Muscle of leg (tissue), 3 donors: ENCODE measurements at regions not wholly inside any gene's neighbourhood (a gene's known extent, or its start where the extent isn't known, plus 50 kb on each side); places are given as distances from the start of the nearest gene placed in this dataset.

Experiments used
- DNase-seq: peaks from one replicate; pipeline ENCODE4 v3.0.0; 2013
- H3K27ac ChIP-seq: one replicate; pipeline ENCODE4 v1.5.1; 2013; ENCODE audit warnings: mild to moderate bottlenecking, low read length, control low read depth
- H3K27me3 ChIP-seq: one replicate; pipeline ENCODE4 v1.6.1; 2013; ENCODE audit warnings: low read length; ENCODE audit not compliant: control insufficient read depth, insufficient read depth
- H3K36me3 ChIP-seq: one replicate; pipeline ENCODE4 v1.6.1; 2013; ENCODE audit warnings: low read length; ENCODE audit not compliant: control insufficient read depth, insufficient read depth
- H3K4me1 ChIP-seq: one replicate; pipeline ENCODE4 v1.6.1; 2013; ENCODE audit warnings: low read length; ENCODE audit not compliant: control insufficient read depth, insufficient read depth
- H3K4me3 ChIP-seq: one replicate; pipeline ENCODE4 v1.5.1; 2013; ENCODE audit warnings: low read length, control low read depth
- H3K9me3 ChIP-seq: replicated peaks from 2 replicates; pipeline ENCODE4 v1.6.1; 2013; ENCODE audit warnings: low read depth, low read length; ENCODE audit not compliant: control insufficient read depth
- WGBS: methylation state at CpG from one replicate; pipeline ENCODE4 v1.1.5; 2013; ENCODE audit warnings: missing lambda C conversion rate; ENCODE audit not compliant: insufficient coverage; 5-methylcytosine and 5-hydroxymethylcytosine counted together

DNA sequence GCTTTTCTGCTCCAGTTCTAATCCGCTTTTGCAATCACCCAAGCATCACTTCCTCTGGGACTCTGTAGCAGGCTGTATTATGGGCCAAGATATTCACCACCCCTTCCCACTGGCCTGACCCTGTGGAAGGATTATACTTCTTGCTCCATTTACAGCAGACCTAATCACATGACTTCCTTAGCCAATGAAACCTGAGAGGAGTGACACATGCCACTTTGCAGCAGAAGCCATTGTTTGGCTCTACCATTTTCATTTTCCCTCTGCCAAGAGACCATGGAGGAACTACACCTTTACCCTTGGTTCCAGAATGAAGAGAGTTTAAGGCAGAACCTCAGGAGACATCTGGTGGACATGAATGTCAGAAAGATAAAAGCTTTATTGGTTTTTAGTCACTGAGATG is 134.9 kb upstream of the HSD17B12 start:
- peaks cover 2% of the 10 kb centered on the region for H3K9me3 ChIP-seq
- H3K27ac ChIP-seq: no peak overlapping the region
- WGBS: 75% methylated on average over 1 of the region's 1 CpG
- H3K4me3 ChIP-seq: no peak overlapping the region
- no peaks in the 10 kb centered on the region for H3K36me3 ChIP-seq
- peaks cover 5% of the 10 kb centered on the region for H3K4me1 ChIP-seq
- peaks cover 36% of the 10 kb centered on the region for H3K27me3 ChIP-seq
- no peak for DNase-seq

DNA sequence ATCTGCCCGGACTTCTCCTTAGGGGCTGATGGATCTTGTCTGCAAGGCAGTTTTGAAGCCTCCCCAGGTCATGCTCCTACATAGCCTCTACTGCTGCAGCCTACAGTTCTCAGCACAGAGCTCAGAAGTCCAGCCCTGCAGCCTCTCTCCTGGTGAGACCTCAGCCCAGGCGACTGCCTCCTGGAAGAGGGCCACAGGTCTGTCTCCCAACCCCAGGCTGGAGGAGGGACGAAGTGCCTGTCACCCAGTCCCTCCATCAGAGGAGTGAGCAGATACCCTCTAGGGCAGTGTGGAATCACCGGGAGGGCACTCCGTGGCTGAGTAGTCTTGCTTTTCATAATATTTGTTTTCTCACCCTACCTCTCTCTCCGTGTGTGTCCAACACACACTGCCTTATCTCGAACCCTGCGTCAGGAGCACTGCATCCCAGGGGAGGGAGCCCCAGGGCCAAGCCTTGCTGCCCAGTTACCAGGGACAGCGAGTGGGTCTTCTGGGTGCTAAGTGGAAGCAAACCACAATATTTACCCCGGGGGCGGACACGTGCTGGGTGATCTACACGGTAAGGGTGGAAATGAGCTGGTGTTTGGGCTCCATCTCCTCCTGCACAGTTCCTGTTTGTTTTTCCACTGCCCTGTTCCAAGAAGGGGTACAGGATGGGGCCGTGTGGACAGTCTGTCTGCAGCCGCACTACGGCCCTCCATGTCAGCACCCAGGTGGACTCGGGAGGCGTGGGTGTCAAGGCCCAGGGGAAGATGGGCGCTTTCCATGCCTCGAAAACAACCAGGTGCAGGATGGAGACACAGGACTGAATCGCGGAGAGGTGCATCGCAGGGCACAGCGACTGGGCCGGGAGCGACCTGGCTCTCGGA is 133.7 kb upstream of the HSD17B12 start:
- Histone ChIP-seq H3K4me1 (peaks cover 5% of the 10 kb centered on the region), H3K27ac (no peak overlapping the region), H3K4me3 (no peak overlapping the region), H3K27me3 (peaks cover 36% of the 10 kb centered on the region), H3K36me3 (no peaks in the 10 kb centered on the region), H3K9me3 (peaks cover 2% of the 10 kb centered on the region)
- no peak for DNase-seq
- 41% methylated on average over 24 of the region's 27 CpGs for WGBS

DNA sequence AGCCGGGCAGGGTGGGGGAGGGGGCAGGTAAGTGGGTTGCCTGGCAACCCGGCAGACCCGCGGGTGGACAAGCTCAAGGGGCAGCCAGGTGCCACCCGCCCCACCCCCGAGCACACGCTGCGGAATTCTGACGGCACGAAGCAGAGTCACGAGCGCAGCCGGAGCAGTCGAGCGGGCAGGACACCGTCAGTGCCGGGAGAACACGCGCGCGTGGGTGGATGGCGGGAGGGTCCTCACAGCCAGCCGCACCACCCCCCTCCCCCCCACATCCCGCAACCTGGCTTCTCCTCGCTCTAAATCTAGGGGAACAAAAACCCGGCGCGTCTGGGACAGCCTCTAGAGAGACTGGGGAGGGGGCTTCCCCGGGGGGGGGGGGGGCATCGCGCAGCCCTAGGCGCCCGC is 133.1 kb upstream of the HSD17B12 start:
- H3K9me3 ChIP-seq: peaks cover 2% of the 10 kb centered on the region
- no peaks in the 10 kb centered on the region for H3K36me3 ChIP-seq
- no peak for DNase-seq
- H3K4me3 ChIP-seq: no peak overlapping the region
- H3K27ac ChIP-seq: no peak overlapping the region
- 4% methylated on average over 14 of the region's 33 CpGs for WGBS
- H3K27me3 ChIP-seq: peaks cover 36% of the 10 kb centered on the region
- peaks cover 5% of the 10 kb centered on the region for H3K4me1 ChIP-seq

DNA sequence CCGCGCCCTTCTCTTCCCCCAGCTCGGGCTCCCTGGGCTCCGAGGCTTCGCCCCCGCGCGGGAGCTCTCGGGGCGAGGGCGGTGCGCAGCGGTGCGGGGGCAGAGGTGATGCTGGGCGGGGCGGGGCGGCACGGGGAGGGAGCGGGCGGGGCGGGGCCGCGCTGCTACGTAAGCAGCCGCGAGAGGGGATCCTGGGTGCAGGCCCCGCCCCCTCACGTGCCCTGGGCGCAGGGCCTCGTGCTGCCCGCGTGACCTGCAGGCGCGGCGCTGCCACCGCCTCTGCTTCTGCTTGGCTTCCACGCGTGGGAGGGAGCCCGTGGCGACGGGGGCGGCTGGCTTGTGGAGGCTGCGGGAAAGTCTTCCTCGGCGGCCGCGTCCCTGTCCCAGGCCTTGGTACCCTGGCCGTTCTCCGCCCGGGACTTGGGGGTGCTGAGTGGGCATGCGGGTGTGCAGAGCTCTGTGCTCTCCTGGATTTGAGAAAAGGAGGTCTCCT is 132.6 kb upstream of the HSD17B12 start:
- Histone ChIP-seq H3K27me3 (peaks cover 38% of the 10 kb centered on the region), H3K27ac (no peak overlapping the region), H3K4me3 (no peak overlapping the region), H3K36me3 (no peaks in the 10 kb centered on the region), H3K9me3 (peaks cover 2% of the 10 kb centered on the region), H3K4me1 (peaks cover 5% of the 10 kb centered on the region)
- DNase-seq: no peak
- WGBS: 14% methylated on average over 26 of the region's 51 CpGs

DNA sequence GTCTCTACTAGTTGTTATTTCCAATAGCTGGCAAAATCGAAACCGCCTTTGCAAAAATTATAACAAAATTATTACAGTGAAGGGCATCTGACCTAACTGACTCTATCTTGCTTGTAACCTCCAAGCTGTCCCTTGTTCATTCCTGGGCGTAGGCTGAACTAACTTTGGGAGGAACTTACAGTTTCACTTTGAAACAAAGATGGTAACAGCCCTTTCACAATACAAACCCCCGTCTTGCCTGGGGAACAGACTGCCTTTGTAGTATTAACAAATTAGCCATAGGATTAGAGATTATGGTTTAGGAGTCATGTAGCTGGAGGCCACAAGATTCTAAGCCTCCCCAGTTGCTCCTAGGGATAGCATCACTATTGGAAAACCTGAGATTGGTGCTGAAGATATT is 131.6 kb upstream of the HSD17B12 start:
- DNase-seq: no peak
- no peaks in the 10 kb centered on the region for H3K36me3 ChIP-seq
- H3K4me1 ChIP-seq: peaks cover 5% of the 10 kb centered on the region
- H3K4me3 ChIP-seq: no peak overlapping the region
- peaks cover 2% of the 10 kb centered on the region for H3K9me3 ChIP-seq
- 93% methylated on average over 3 of the region's 4 CpGs for WGBS
- H3K27ac ChIP-seq: no peak overlapping the region
- peaks cover 41% of the 10 kb centered on the region for H3K27me3 ChIP-seq

DNA sequence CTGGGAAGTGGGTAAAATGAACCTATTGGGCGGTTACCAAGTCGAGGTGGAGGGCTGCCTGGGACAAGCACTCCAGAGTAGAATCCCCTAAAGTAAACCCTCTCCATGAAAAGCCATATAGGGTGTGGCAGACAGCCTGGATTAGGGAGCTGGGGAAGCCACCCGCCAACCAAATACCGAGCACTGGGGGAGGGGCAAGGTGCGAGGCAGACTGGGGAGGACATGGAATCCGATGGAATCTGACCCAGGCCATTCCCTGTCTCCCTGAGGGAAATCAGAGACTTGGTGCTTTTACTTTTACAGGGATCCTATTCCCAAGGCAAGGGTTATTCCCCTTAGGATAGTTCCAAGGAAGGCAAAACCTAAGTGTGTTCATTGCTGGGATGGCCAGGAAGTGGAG is 130.9 kb upstream of the HSD17B12 start:
- peaks cover 46% of the 10 kb centered on the region for H3K27me3 ChIP-seq
- H3K4me3 ChIP-seq: no peak overlapping the region
- no peak for DNase-seq

DNA sequence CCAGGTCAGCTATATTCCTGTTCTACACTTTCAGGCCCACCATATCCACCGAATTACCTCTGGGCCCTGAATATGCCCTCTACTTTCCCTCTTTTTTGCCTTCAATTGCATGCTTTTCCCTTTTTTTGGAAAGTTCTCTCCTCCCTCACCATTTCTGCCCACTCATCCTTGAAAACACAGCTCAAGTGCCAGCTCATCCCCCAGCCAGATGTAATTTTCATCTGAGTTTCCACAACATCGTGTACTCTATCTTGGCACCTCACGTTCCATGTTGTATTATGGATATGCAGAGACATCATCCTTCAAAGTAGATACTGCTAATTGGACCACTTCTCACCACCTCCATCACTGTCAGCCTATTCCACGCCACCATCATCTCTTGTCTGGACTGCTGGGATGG is 129.8 kb upstream of the HSD17B12 start:
- Histone ChIP-seq H3K36me3 (no peaks in the 10 kb centered on the region), H3K4me3 (no peak overlapping the region), H3K27me3 (peaks cover 51% of the 10 kb centered on the region), H3K4me1 (peaks cover 8% of the 10 kb centered on the region), H3K9me3 (peaks cover 2% of the 10 kb centered on the region), H3K27ac (no peak overlapping the region)
- 85% methylated on average over 2 of the region's 4 CpGs for whole genome bisulfite sequencing
- DNase-seq: no peak

More for the DNA sequence above, 130.9 kb upstream of the HSD17B12 start:
- no peak overlapping the region for H3K27ac ChIP-seq
- H3K9me3 ChIP-seq: peaks cover 2% of the 10 kb centered on the region
- no peaks in the 10 kb centered on the region for H3K36me3 ChIP-seq
- 70% methylated on average over 3 of the region's 6 CpGs for WGBS
- H3K4me1 ChIP-seq: peaks cover 6% of the 10 kb centered on the region

DNA sequence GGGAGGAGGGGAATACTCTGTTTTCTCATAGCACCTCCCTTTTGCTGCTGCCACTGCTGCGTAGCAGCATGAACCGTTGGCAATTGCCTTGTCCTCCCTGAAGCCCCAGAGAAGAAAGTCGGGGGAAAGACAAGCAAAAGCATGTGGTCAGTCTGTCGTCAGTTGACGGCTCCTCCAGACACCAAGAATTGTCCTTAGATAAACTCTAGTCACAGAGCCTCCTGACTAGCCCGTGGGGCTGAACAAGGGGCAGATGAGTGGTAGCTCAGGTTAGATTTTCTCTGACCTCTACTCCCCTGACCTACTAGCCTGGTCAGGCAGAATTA is 126.4 kb upstream of the HSD17B12 start:
- no peak for DNase-seq
- Histone ChIP-seq H3K9me3 (no peaks in the 10 kb centered on the region), H3K36me3 (no peaks in the 10 kb centered on the region), H3K27ac (no peak overlapping the region), H3K4me1 (peaks cover 15% of the 10 kb centered on the region), H3K27me3 (peaks cover 48% of the 10 kb centered on the region), H3K4me3 (no peak overlapping the region)
- 50% methylated on average over 2 of the region's 6 CpGs for WGBS

DNA sequence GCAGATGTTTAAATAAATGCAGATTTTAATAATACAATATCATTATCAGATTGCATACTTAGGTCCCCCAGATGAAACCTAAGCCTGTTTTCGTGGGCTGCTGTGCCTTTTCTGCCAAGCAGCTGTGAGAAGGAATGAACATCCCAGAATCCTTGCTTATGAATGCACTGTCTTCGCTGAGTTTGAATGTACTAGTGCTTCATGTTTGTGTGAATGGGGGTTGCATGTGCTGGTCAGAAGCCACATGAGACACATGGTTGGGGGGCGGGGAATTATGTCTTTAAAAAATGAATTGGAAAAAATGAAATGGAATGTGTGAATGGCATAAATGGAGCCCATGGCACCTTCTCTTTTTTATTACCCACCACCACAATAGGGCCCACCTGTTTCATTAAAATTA is 125.4 kb upstream of the HSD17B12 start:
- Histone ChIP-seq H3K9me3 (no peaks in the 10 kb centered on the region), H3K27ac (peak overlapping the region; percentile 44), H3K36me3 (no peaks in the 10 kb centered on the region), H3K4me1 (peaks cover 15% of the 10 kb centered on the region), H3K4me3 (no peak overlapping the region), H3K27me3 (peaks cover 47% of the 10 kb centered on the region)
- DNase-seq: peak; percentile 50
- WGBS: no CpG with 5 or more reads among the region's 3 CpGs

DNA sequence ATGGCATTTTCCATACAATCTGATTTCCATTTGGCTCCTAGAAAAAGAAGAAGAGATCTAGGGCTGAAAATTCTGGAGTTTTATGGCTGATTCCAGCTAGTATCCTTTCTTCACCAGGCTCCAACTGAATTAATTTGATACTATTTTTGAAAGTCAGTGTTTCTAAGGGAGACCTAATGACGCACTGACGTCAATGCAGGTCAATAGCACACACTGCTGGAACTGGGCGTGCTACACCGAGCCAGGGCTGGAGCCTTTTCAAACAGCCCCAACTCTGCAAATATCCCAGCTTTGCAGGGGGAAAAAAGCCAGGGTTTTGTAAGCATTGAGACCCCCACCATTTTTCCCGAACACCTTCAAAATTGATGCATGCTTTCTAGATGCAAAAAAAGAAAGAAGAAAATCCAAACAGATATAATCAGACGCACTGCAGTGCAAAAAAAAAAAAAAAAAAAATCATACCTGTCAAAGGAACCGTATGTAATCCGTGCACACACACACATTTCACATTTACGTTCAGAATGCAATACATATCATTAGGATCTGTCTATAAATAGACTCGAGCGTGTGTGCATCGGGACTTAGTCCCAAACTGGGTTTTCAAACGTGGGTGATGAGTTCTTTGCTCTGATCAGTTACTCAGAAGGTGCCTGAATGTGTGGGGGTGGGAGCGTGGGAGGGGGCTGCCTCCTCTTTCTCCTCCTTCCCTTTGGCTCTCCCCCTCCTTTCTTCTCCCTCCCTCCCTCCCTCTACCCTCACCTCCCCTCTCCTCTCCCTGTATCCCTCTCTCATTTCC is 124.5 kb upstream of the HSD17B12 start:
- peak; percentile 91 for DNase-seq
- peak overlapping the region; percentile 44 for H3K27ac ChIP-seq
- no peaks in the 10 kb centered on the region for H3K36me3 ChIP-seq
- no peaks in the 10 kb centered on the region for H3K9me3 ChIP-seq
- peaks cover 15% of the 10 kb centered on the region for H3K4me1 ChIP-seq
- no peak overlapping the region for H3K4me3 ChIP-seq
- H3K27me3 ChIP-seq: peaks cover 49% of the 10 kb centered on the region
- no CpG with 5 or more reads among the region's 14 CpGs for WGBS
